ENCODE measurements at regions not wholly inside any gene's neighbourhood (a gene's known extent, or its start where the extent isn't known, plus 50 kb on each side); places are given as distances from the start of the nearest gene placed in this dataset.

DNA sequence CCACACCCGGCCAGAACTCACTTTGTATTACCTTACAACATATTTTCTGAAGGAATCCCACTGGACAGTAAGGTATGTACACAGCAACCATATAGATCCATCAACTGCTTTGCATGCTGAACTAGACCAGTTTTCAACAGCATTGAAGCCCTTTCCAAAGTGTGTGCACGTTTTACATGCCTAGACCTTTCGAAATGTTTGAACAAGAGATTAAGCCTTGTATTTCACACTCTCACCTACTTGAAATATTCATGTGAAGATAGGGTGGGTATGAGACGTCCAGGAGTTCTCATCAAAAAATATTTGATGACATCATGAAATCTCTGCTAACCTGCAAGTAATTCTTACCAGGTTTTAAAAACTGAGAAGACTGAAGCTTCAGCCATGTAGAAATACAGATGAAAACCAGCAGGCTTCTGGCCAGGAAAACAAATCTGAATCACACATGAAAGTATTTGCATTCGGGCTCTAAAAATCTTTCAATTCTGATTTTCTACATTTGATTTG lies 387.0 kb upstream of the PSMD7 start:
- Histone ChIP-seq H3K4me1 (ENCODE audit: control insufficient read depth in 3 of 3, insufficient read depth in 3 of 3, low read length in 3 of 3) (peaks cover 0 to 7% (median 0%) of the 10 kb centered on the region in 3 donors), H3K27me3 (ENCODE audit: control insufficient read depth in 3 of 3, insufficient read depth in 3 of 3, low read length in 3 of 3) (peaks cover 0 to 4% (median 0%) of the 10 kb centered on the region in 3 donors), H3K4me3 (ENCODE audit: low read length in 3 of 3) (no peak overlapping the region), H3K36me3 (ENCODE audit: control insufficient read depth in 3 of 3, insufficient read depth in 3 of 3, low read length in 3 of 3) (no peaks in the 10 kb centered on the region), H3K27ac (ENCODE audit: low read depth, low read length) (no peak overlapping the region), H3K9me3 (ENCODE audit: control insufficient read depth in 3 of 3, low read length in 3 of 3) (no peaks in the 10 kb centered on the region), H3K9ac (ENCODE audit: low read depth in 1 of 3, low read length in 3 of 3) (no peak overlapping the region)

DNA sequence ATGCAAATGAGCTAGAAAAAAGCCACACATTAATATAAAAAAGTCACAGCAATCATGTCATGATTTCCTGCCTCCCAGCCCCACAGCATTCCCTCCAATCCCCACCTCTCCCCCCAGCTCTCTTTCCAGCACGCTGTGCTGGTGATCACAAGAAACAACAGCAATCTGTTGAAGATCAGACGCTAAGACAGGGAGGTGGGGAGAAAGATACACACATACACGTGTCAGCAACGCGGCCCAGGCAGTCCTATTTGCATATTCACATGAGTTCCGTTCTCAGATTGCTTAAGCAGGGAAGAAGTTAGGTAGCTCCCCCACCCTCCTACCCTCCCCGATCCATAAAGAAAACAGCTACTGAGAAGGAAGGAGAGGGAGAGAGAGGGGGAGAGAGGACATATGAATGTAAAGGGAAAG lies 405.5 kb upstream of the PSMD7 start:
- Histone ChIP-seq H3K4me1 (ENCODE audit: control insufficient read depth in 3 of 3, insufficient read depth in 3 of 3, low read length in 3 of 3) (peaks cover 0 to 13% (median 2%) of the 10 kb centered on the region in 3 donors), H3K27ac (ENCODE audit: low read depth, low read length) (no peak overlapping the region), H3K4me3 (ENCODE audit: low read length in 3 of 3) (peak overlapping the region in 1 of 3 donors; percentile 31), H3K9me3 (ENCODE audit: control insufficient read depth in 3 of 3, low read length in 3 of 3) (no peaks in the 10 kb centered on the region), H3K27me3 (ENCODE audit: control insufficient read depth in 3 of 3, insufficient read depth in 3 of 3, low read length in 3 of 3) (peaks cover 6 to 16% (median 7%) of the 10 kb centered on the region in 3 donors), H3K36me3 (ENCODE audit: control insufficient read depth in 3 of 3, insufficient read depth in 3 of 3, low read length in 3 of 3) (no peaks in the 10 kb centered on the region), H3K9ac (ENCODE audit: low read depth in 1 of 3, low read length in 3 of 3) (peak overlapping the region in 2 of 3 donors; percentile 3 to 54)

DNA sequence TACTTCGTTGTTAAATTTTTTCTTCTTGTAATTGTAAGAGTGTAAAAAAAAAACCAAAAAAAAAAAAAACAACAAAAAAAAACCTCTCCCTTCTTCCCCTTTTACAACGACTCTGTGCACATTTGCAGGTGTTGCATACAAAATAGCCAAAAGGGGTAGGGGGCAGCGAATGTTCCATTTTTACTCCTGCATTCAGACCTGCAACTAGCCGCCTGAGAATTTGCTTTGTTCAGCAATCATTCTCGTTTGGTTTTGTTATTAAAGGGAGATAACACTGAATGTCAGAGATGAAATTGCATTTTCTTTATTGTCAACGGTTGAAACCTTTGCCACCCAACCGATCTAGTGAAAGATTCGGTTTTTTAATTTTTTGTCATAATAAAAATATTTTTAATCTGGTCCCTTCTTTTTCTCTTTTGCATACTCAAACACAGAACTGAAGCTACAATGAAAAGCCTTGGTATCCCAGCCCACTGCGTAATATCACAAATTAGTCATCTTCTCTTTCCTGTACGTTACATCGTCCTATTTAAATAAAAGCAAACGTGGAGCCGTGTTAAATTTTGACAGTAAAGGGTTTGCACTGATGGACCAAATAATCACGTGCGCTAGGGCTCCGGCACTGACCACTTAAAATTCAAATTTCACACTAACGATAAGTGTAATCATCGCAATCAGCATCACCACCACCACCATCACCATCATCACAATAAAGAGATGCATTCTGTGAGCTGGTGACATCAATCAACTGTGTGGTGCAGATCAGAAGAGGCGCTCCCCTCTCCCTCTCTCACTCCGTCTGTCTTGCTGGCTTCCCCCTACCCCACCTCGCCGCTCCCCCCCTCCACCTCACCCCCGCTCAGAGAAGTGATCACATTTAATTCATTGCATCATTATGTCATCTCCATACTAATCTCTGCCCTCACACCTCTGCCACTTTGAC lies 406.2 kb upstream of the PSMD7 start:
- Histone ChIP-seq H3K4me3 (ENCODE audit: low read length in 3 of 3) (no peak overlapping the region), H3K4me1 (ENCODE audit: control insufficient read depth in 3 of 3, insufficient read depth in 3 of 3, low read length in 3 of 3) (peaks cover 0 to 13% (median 2%) of the 10 kb centered on the region in 3 donors), H3K9me3 (ENCODE audit: control insufficient read depth in 3 of 3, low read length in 3 of 3) (no peaks in the 10 kb centered on the region), H3K27me3 (ENCODE audit: control insufficient read depth in 3 of 3, insufficient read depth in 3 of 3, low read length in 3 of 3) (peaks cover 6 to 16% (median 7%) of the 10 kb centered on the region in 3 donors), H3K9ac (ENCODE audit: low read depth in 1 of 3, low read length in 3 of 3) (peak overlapping the region in 1 of 3 donors; percentile 3), H3K36me3 (ENCODE audit: control insufficient read depth in 3 of 3, insufficient read depth in 3 of 3, low read length in 3 of 3) (no peaks in the 10 kb centered on the region), H3K27ac (ENCODE audit: low read depth, low read length) (no peak overlapping the region)

DNA sequence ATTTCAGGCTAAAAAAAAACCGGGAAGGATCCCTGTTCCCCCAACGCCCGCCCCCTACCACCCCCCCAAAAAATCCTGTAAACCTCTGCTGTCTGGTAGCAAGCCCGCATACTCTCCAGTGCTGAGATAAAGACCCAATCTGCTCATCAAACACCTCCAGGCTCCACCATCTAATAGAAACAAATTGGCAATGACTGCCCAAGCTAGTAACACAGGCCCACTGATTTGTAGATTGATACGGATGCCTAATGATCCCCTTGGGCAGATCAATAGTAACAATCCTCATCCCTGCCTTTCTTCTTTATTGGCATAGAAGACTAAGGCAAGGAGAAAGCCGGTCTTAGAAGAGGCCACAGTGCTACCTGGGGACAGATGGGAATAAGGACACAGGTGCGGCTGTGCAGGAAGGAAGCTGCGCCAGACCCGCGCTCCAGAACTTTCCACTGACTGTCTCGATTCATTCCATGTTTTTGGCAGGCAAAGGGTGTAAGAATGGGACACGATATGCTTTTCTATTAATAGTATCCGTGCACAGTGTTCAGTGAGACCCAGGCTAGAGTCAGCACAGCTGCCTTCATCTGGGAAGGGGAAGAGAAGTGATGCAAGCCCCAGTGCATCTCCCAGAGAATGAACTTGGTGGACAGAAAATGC lies 407.6 kb upstream of the PSMD7 start:
- peaks cover 6 to 16% (median 7%) of the 10 kb centered on the region in 3 donors for H3K27me3 ChIP-seq (ENCODE audit: control insufficient read depth in 3 of 3, insufficient read depth in 3 of 3, low read length in 3 of 3)
- H3K4me1 ChIP-seq (ENCODE audit: control insufficient read depth in 3 of 3, insufficient read depth in 3 of 3, low read length in 3 of 3): peaks cover 0 to 13% (median 2%) of the 10 kb centered on the region in 3 donors
- H3K4me3 ChIP-seq (ENCODE audit: low read length in 3 of 3): no peak overlapping the region
- no peak overlapping the region for H3K27ac ChIP-seq (ENCODE audit: low read depth, low read length)
- no peaks in the 10 kb centered on the region for H3K9me3 ChIP-seq (ENCODE audit: control insufficient read depth in 3 of 3, low read length in 3 of 3)
- H3K9ac ChIP-seq (ENCODE audit: low read depth in 1 of 3, low read length in 3 of 3): no peak overlapping the region
- H3K36me3 ChIP-seq (ENCODE audit: control insufficient read depth in 3 of 3, insufficient read depth in 3 of 3, low read length in 3 of 3): no peaks in the 10 kb centered on the region

DNA sequence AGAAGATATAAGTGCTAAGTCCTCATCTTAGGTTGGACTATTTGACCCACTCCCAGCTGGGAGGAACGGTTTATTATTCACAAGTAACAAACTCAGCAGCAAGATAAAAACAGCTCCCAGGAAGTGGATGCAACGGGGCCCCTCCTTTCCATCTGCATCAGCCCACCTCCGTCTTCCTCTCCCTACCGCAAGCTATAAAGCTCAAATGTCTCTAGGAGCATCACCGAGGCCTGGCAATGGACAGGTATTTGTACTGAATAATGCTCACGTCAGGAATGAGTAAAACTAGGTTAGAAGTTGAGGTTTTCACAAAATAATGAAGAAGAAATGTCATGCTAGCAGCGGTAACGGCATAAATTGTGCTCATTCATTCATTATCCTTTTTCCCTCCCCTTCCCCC lies 408.7 kb upstream of the PSMD7 start:
- H3K9ac ChIP-seq (ENCODE audit: low read depth in 1 of 3, low read length in 3 of 3): no peak overlapping the region
- H3K27me3 ChIP-seq (ENCODE audit: control insufficient read depth in 3 of 3, insufficient read depth in 3 of 3, low read length in 3 of 3): peaks cover 6 to 16% (median 7%) of the 10 kb centered on the region in 3 donors
- H3K27ac ChIP-seq (ENCODE audit: low read depth, low read length): no peak overlapping the region
- H3K4me1 ChIP-seq (ENCODE audit: control insufficient read depth in 3 of 3, insufficient read depth in 3 of 3, low read length in 3 of 3): peaks cover 0 to 13% (median 2%) of the 10 kb centered on the region in 3 donors
- H3K9me3 ChIP-seq (ENCODE audit: control insufficient read depth in 3 of 3, low read length in 3 of 3): no peaks in the 10 kb centered on the region
- H3K4me3 ChIP-seq (ENCODE audit: low read length in 3 of 3): no peak overlapping the region
- H3K36me3 ChIP-seq (ENCODE audit: control insufficient read depth in 3 of 3, insufficient read depth in 3 of 3, low read length in 3 of 3): no peaks in the 10 kb centered on the region

DNA sequence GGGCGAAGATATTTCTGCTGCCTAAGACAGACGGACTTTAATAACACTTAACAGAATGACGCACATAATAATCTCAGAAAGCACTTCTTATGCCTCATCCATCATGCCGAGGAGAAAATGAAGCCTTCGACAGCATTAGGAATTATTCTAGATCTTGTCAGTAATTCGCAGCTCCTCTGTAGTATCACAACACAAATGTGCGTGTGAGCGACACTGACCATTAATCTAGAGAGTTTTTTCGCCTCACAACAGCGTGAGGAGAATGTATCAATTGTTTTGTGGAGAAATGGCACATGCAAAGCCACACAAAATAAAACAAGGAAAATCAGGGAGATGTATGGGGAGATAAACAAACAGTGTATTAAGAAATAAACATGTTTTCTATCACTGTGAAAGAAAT lies 410.2 kb upstream of the PSMD7 start:
- H3K4me3 ChIP-seq (ENCODE audit: low read length in 3 of 3): no peak overlapping the region
- H3K4me1 ChIP-seq (ENCODE audit: control insufficient read depth in 3 of 3, insufficient read depth in 3 of 3, low read length in 3 of 3): peaks cover 0 to 12% (median 2%) of the 10 kb centered on the region in 3 donors
- H3K27me3 ChIP-seq (ENCODE audit: control insufficient read depth in 3 of 3, insufficient read depth in 3 of 3, low read length in 3 of 3): peaks cover 6 to 13% (median 7%) of the 10 kb centered on the region in 3 donors
- no peak overlapping the region for H3K27ac ChIP-seq (ENCODE audit: low read depth, low read length)
- H3K36me3 ChIP-seq (ENCODE audit: control insufficient read depth in 3 of 3, insufficient read depth in 3 of 3, low read length in 3 of 3): no peaks in the 10 kb centered on the region
- H3K9me3 ChIP-seq (ENCODE audit: control insufficient read depth in 3 of 3, low read length in 3 of 3): no peaks in the 10 kb centered on the region
- H3K9ac ChIP-seq (ENCODE audit: low read depth in 1 of 3, low read length in 3 of 3): no peak overlapping the region

DNA sequence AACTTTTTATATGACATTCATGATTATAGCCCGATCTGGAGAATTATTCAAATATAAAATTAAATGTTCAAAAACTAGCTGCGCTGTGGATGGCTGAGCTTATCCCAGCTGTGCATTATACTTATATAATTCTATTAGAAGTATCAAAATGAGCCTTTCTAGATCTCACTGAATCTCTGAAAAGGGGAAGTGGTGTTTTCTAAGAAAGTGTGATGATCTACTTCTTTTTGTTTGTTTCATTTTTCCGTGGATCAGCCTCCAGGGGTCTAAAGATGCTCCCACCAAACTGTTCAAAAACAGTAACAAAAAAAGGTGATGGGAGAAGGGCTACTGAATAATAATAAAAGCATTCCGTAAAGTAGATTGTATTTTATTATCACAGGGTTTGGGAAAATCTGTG lies 411.3 kb upstream of the PSMD7 start:
- H3K27ac ChIP-seq (ENCODE audit: low read depth, low read length): no peak overlapping the region
- no peaks in the 10 kb centered on the region for H3K36me3 ChIP-seq (ENCODE audit: control insufficient read depth in 3 of 3, insufficient read depth in 3 of 3, low read length in 3 of 3)
- peaks cover 0 to 7% (median 0%) of the 10 kb centered on the region in 3 donors for H3K4me1 ChIP-seq (ENCODE audit: control insufficient read depth in 3 of 3, insufficient read depth in 3 of 3, low read length in 3 of 3)
- H3K9ac ChIP-seq (ENCODE audit: low read depth in 1 of 3, low read length in 3 of 3): no peak overlapping the region
- peaks cover 4 to 9% (median 6%) of the 10 kb centered on the region in 3 donors for H3K27me3 ChIP-seq (ENCODE audit: control insufficient read depth in 3 of 3, insufficient read depth in 3 of 3, low read length in 3 of 3)
- no peaks in the 10 kb centered on the region for H3K9me3 ChIP-seq (ENCODE audit: control insufficient read depth in 3 of 3, low read length in 3 of 3)
- H3K4me3 ChIP-seq (ENCODE audit: low read length in 3 of 3): no peak overlapping the region

DNA sequence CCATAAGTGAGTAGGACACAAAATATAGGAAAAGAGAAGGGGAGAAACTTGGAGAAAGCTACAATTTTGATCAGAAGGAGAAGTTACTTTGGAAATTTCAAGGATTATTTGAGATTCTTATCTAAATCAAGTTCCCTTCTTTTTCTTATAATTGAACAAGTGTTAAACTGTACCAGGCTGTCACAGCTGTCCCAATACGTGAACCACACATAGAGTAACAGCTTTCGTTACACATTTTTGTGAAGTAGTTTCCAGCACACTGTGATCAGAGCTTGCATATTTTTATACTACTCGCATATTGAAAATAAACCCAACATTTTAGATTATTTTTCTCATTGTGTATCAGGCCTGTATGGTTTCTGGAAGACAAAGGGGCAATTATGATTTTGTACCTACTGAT lies 412.8 kb upstream of the PSMD7 start:
- no peak overlapping the region for H3K27ac ChIP-seq (ENCODE audit: low read depth, low read length)
- peaks cover 4 to 6% (median 4%) of the 10 kb centered on the region in 3 donors for H3K27me3 ChIP-seq (ENCODE audit: control insufficient read depth in 3 of 3, insufficient read depth in 3 of 3, low read length in 3 of 3)
- H3K4me3 ChIP-seq (ENCODE audit: low read length in 3 of 3): no peak overlapping the region
- H3K36me3 ChIP-seq (ENCODE audit: control insufficient read depth in 3 of 3, insufficient read depth in 3 of 3, low read length in 3 of 3): no peaks in the 10 kb centered on the region
- H3K4me1 ChIP-seq (ENCODE audit: control insufficient read depth in 3 of 3, insufficient read depth in 3 of 3, low read length in 3 of 3): no peaks in the 10 kb centered on the region
- H3K9ac ChIP-seq (ENCODE audit: low read depth in 1 of 3, low read length in 3 of 3): no peak overlapping the region
- no peaks in the 10 kb centered on the region for H3K9me3 ChIP-seq (ENCODE audit: control insufficient read depth in 3 of 3, low read length in 3 of 3)

DNA sequence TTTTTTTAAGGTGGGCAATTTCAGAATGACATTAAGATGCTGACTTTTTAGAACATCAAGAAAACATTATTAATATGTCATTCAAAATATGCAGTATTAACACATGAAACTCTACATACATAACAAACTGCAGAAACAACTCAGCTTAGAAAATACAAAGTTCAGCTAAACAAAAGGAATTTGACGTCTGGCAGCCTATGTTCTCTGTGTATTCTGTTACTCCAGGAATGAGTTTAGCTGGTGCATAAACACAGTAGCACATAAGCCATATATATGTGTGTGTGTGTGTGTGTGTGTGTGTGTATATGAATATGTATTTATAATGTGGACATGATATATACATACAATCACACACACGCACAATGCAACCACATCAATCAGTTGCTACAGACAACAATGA lies 413.5 kb upstream of the PSMD7 start:
- Histone ChIP-seq H3K4me3 (ENCODE audit: low read length in 3 of 3) (no peak overlapping the region), H3K9me3 (ENCODE audit: control insufficient read depth in 3 of 3, low read length in 3 of 3) (no peaks in the 10 kb centered on the region), H3K36me3 (ENCODE audit: control insufficient read depth in 3 of 3, insufficient read depth in 3 of 3, low read length in 3 of 3) (no peaks in the 10 kb centered on the region), H3K27me3 (ENCODE audit: control insufficient read depth in 3 of 3, insufficient read depth in 3 of 3, low read length in 3 of 3) (peaks cover 3 to 6% (median 3%) of the 10 kb centered on the region in 3 donors), H3K27ac (ENCODE audit: low read depth, low read length) (no peak overlapping the region), H3K9ac (ENCODE audit: low read depth in 1 of 3, low read length in 3 of 3) (no peak overlapping the region), H3K4me1 (ENCODE audit: control insufficient read depth in 3 of 3, insufficient read depth in 3 of 3, low read length in 3 of 3) (no peaks in the 10 kb centered on the region)

DNA sequence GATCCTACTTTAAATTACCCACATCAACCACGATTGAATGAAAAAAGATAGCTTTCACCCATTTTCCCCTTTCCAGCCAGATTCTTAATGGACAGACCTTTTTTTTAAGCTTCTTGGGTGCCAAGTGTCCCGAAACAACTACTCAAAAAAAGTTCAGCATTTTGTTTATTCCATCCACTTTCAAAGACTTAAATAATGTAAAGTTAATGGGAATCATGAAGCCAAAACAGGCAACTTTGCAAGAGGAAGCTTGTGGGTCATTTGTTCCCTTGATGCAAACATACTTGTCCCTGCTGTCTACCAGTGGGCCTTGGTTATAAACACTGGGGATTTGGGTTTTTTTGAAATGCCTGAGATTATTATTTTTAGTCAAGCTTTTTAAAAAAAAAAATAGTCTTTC lies 414.0 kb upstream of the PSMD7 start:
- H3K27me3 ChIP-seq (ENCODE audit: control insufficient read depth in 3 of 3, insufficient read depth in 3 of 3, low read length in 3 of 3): peaks cover 0 to 6% (median 0%) of the 10 kb centered on the region in 3 donors
- no peaks in the 10 kb centered on the region for H3K9me3 ChIP-seq (ENCODE audit: control insufficient read depth in 3 of 3, low read length in 3 of 3)
- H3K4me3 ChIP-seq (ENCODE audit: low read length in 3 of 3): no peak overlapping the region
- H3K9ac ChIP-seq (ENCODE audit: low read depth in 1 of 3, low read length in 3 of 3): no peak overlapping the region
- no peaks in the 10 kb centered on the region for H3K4me1 ChIP-seq (ENCODE audit: control insufficient read depth in 3 of 3, insufficient read depth in 3 of 3, low read length in 3 of 3)
- no peak overlapping the region for H3K27ac ChIP-seq (ENCODE audit: low read depth, low read length)
- no peaks in the 10 kb centered on the region for H3K36me3 ChIP-seq (ENCODE audit: control insufficient read depth in 3 of 3, insufficient read depth in 3 of 3, low read length in 3 of 3)

Data from skeletal muscle tissue (tissue), 3 donors.